ENCODE measurements at regions not wholly inside any gene's neighbourhood (a gene's known extent, or its start where the extent isn't known, plus 50 kb on each side); places are given as distances from the start of the nearest gene placed in this dataset.

DNA sequence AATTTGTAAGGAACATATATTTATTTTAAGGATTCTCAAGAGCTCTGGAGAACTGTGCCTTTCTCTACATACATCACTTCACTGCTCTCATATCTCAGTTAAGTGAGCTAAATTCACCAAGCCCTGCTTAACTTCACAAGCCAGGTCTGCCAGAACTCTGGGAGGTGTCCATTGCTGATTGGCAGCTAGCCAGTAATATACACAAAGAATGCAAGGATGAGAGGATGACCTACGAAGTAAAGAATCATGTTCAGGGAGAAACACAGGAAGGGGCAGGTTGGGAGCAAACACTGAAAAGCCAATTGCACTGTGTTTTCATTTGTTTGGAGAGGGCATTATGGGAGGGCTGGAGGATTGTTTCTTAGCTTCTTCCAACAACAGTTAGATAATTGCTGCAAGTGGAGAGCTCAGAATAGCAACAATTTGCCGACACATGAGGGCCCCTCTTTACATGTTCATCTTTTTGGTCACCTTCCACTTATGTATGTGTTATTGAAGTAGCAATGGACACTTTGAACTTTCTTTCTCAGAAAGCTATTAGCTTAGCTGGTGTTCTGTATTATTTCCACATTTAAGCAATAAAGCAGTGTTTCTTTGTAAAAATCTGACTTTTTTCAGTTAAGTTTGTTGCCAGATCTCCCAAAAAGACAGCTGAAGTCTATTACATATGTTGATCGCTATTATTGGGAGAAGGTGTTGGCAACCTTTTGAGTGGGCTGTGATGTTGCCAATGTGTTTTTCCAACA lies 254.8 kb downstream of the LTN1 start:
- 53 to 72% methylated on average over 3 of the region's 3 CpGs for WGBS, 2 donors

DNA sequence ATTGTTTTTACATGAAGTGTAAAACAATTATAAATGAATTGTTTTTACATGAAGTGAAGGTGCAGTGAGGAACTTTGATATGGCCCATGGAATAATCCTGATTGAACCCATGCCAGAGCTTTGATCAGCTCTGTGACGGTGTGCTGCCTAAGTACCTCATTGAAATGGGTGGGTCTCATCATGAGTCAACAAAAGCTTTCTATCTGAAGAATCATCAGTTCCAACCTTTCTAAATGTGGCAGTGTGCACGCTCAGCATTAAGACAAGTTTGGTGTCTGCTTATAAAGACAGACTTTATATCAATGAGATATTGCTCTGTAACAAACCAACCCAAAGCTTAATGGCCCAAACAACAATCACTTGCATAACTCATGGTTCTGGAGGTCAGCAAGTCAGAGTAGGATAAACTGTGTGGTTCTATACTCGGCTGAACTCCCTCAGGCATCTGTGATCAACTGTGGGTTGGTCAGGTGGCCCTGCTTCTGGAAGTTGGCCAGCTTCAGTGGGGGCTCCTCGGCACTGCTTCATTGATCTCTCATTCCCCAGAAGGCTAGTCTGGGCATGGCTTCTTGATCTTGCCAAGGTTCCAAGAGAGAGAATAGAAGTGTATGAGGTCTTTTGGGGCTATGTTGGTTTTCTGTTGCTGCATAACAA lies 258.0 kb downstream of the LTN1 start:
- ATAC-seq (ENCODE audit: low FRiP score in 2 of 2) (no peak), DNase-seq (no peak)
- 70 to 85% methylated on average over 4 of the region's 4 CpGs for WGBS, 2 donors
- Histone ChIP-seq H3K4me1 (peaks cover 0 to 5% (median 0%) of the 10 kb centered on the region in 4 donors), H3K27me3 (no peaks in the 10 kb centered on the region), H3K27ac (no peak overlapping the region), H3K9me3 (no peaks in the 10 kb centered on the region), H3K36me3 (no peaks in the 10 kb centered on the region), H3K4me3 (no peak overlapping the region)
- no peak for TF ChIP-seq POLR2A (IDR thresholded peaks at IDR 0.05)
- TF ChIP-seq, protein P1, sequence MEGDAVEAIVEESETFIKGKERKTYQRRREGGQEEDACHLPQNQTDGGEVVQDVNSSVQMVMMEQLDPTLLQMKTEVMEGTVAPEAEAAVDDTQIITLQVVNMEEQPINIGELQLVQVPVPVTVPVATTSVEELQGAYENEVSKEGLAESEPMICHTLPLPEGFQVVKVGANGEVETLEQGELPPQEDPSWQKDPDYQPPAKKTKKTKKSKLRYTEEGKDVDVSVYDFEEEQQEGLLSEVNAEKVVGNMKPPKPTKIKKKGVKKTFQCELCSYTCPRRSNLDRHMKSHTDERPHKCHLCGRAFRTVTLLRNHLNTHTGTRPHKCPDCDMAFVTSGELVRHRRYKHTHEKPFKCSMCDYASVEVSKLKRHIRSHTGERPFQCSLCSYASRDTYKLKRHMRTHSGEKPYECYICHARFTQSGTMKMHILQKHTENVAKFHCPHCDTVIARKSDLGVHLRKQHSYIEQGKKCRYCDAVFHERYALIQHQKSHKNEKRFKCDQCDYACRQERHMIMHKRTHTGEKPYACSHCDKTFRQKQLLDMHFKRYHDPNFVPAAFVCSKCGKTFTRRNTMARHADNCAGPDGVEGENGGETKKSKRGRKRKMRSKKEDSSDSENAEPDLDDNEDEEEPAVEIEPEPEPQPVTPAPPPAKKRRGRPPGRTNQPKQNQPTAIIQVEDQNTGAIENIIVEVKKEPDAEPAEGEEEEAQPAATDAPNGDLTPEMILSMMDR (IDR thresholded peaks at IDR 0.05), result no peak
- TF ChIP-seq EP300 (IDR thresholded peaks at IDR 0.05), result no peak
- TF ChIP-seq POLR2AphosphoS5 (IDR thresholded peaks at IDR 0.05), result no peak

More for the DNA sequence above, 254.8 kb downstream of the LTN1 start:
- ATAC-seq (ENCODE audit: low FRiP score in 2 of 2) (no peak), DNase-seq (no peak)
- Histone ChIP-seq H3K36me3 (no peaks in the 10 kb centered on the region), H3K9me3 (no peaks in the 10 kb centered on the region), H3K27me3 (no peaks in the 10 kb centered on the region), H3K4me3 (no peak overlapping the region), H3K4me1 (peaks cover 0 to 5% (median 0%) of the 10 kb centered on the region in 4 donors), H3K27ac (no peak overlapping the region)
- no peak for TF ChIP-seq POLR2A (IDR thresholded peaks at IDR 0.05)
- TF ChIP-seq POLR2AphosphoS5 (IDR thresholded peaks at IDR 0.05), result no peak
- no peak for TF ChIP-seq EP300 (IDR thresholded peaks at IDR 0.05)
- TF ChIP-seq, protein P1 (IDR thresholded peaks at IDR 0.05), result no peak

DNA sequence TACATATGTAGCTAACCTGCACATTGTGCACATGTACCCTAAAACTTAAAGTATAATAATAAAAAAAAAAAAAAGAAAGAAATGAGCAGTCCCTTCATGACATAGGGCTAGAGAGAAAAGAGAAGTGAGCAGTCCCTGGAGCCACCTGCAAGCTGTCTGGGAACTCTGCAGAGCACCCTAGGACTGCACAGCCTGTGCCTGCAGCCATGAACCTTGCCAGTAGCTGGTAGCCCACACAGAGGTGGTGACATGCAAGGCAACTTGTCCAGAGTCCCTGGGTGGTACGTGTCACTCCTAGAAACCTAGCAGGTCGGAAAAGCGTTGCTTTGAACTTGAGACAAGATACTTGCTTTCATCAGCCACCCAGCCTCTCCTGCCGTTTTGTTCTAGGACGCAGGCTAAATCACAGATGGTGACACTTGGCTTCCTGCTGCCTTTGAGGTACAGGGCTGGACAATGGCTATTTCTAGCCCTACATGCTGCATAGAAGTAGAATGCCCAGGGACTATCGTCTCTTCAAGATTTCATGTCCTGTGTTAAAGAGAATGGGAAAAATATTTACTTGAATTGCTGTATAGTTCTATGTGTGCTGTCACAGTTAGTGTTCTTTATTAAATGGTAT lies 260.9 kb downstream of the LTN1 start:
- DNase-seq, result no peak
- WGBS, 2 donors, result 72 to 80% methylated on average over 6 of the region's 6 CpGs
- no peak for ATAC-seq (ENCODE audit: low FRiP score in 2 of 2)
- no peaks in the 10 kb centered on the region for H3K9me3 ChIP-seq
- H3K27me3 ChIP-seq, result no peaks in the 10 kb centered on the region
- H3K36me3 ChIP-seq, result no peaks in the 10 kb centered on the region
- no peak overlapping the region for H3K4me3 ChIP-seq
- no peaks in the 10 kb centered on the region for H3K4me1 ChIP-seq
- TF ChIP-seq, protein P1 (IDR thresholded peaks at IDR 0.05), result no peak
- TF ChIP-seq POLR2A (IDR thresholded peaks at IDR 0.05), result no peak
- TF ChIP-seq POLR2AphosphoS5 (IDR thresholded peaks at IDR 0.05), result no peak
- no peak for TF ChIP-seq EP300 (IDR thresholded peaks at IDR 0.05)
- no peak overlapping the region for H3K27ac ChIP-seq

DNA sequence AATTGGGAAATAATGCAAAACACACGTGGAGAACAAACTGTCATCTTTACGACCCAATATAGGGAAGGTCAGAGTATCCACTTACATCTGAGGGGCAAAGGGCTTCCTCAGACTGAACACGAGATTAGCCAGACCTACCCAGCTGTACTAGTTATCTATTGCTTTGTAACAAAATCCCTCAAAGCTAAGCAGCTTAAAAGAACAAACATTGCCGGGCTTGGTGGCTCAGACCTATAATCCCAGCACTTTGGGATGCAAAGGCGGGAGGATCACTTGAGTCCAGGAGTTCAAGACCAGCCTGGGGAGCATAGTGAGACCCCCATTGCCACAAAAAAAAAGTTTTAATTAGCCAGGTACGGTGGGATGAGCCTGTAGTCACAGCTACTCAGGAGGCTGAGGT lies 262.8 kb downstream of the LTN1 start:
- DNase-seq, result no peak
- Histone ChIP-seq H3K36me3 (no peaks in the 10 kb centered on the region), H3K9me3 (no peaks in the 10 kb centered on the region), H3K4me1 (no peaks in the 10 kb centered on the region), H3K27me3 (no peaks in the 10 kb centered on the region), H3K4me3 (no peak overlapping the region), H3K27ac (no peak overlapping the region)
- TF ChIP-seq POLR2AphosphoS5 (IDR thresholded peaks at IDR 0.05) (no peak), POLR2A (IDR thresholded peaks at IDR 0.05) (no peak), EP300 (IDR thresholded peaks at IDR 0.05) (no peak)
- TF ChIP-seq, protein P1 (IDR thresholded peaks at IDR 0.05), result no peak
- no peak for ATAC-seq (ENCODE audit: low FRiP score in 2 of 2)
- WGBS, 2 donors, result 87 to 88% methylated on average over 6 of the region's 6 CpGs
